ENCODE measurements at regions not wholly inside any gene's neighbourhood (a gene's known extent, or its start where the extent isn't known, plus 50 kb on each side); places are given as distances from the start of the nearest gene placed in this dataset.

DNA sequence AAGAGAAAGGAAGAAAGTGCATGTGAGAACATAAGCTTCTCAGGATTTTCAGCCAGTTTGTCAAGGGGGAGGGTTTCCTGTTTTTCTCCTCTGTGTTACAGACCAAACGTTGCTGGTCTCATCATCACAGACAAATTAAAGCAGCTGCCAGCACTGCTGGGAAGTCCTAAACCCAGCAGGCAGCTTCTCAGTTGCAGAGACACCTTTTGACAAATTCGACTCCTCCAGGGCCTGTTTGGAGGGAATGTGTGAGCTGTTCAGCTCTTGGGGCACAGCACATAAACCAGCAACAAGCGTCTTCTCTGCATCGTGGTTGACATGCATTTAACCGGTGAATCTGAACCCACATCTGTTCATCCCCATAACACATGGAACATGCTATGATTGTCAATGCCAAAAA, 454.6 kb upstream of the RUNX1 start:
- TF ChIP-seq POLR2A (IDR thresholded peaks at IDR 0.05; ENCODE audit: low read depth, low read length) (no peak), POLR2AphosphoS5 (IDR thresholded peaks at IDR 0.05; ENCODE audit: low read depth, low read length) (no peak), TAF1 (IDR thresholded peaks at IDR 0.05; ENCODE audit: borderline replicate concordance, low read depth, low read length) (no peak)

Data from GM12892 (cell line).